IPS-11a (cell line): ENCODE measurements at regions not wholly inside any gene's neighbourhood (a gene's known extent, or its start where the extent isn't known, plus 50 kb on each side); places are given as distances from the start of the nearest gene placed in this dataset.
"Not testable (repeated sequence)": the region's sequence is repeated elsewhere in the genome, so short reads cannot be mapped to it uniquely, and the experiment has no call there.

ENCODE experiments used
- H3K4me3 ChIP-seq: one replicate; pipeline ENCODE4 v1.5.1; 2013; ENCODE audit warnings: low read depth, low read length, control low read depth

DNA sequence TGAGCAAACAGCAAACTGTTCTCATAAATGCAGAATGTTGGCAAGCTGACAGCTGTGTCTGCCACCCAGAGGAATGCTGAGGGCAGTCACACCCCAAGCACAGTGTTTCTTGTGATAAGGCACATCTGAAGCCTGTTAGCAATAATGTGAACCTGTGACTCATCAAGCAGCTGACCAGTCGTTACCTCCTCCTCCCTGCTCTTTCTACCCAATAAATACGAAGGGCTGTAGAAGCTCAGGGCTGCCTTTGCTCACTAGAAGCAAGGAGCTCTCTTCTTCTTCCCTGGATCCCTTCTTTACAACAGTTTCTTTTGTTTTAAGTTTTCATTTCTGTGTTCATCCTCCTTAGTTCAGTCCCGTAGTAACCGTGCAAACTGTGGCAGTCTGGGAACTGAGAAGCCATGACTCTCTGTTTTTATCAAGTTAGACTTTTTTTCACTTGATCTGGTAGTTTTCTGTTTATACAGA lies 160.3 kb upstream of the ZNF184 start:
- H3K4me3 ChIP-seq = not testable (repeated sequence)

DNA sequence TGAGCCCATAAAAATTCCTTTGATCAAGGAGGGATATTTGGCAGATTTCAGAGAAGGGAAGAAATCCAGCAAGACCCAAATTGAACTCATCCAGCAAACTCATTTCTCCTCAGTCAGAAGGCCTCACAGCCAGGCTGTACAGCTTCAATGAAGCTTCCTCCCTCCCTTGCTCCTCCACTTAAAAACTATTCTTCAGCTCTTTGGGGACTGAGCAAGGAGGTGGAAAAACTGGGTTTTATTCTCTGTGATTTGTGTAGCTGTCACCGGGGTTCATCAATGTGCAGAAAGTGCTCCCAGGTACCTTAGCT lies 158.7 kb upstream of the ZNF184 start:
- peak overlapping the region; percentile 82 for H3K4me3 ChIP-seq

- H3K4me3 ChIP-seq = peak overlapping the region; percentile 82
Observed at GRCh38 chr6:27630727-27631608, 158.1 kb upstream of the ZNF184 start.

DNA sequence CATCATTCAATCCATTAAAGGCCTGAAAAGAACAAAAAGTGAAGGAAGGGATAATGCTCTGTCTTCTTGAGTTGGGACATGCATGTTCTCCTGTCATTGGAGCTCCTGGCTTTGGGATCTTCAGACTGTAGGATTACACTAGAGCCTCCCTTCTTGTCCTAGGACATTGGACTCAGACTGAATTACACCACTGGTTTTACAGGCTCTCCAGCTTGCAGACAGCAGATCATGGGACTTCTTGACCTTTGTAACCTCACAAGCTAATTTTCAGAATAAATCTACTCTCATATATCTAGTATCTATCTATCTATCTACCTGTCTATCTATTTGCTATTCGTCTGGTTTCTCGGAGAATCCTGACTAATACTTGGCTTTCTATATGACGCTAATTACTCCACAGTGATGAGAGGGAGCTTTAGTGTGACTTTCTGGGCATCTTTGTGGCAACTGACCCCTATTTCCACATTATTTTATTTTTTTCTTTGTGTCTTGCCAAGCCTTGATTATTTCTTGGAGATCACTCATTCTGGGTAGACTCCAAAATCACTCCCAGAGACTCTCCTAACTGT lies 151.9 kb upstream of the ZNF184 start:
- H3K4me3 ChIP-seq = no peak overlapping the region

GRCh38 chr6:27623103-27623502 lies 150.2 kb upstream of the ZNF184 start:
- H3K4me3 ChIP-seq = no peak overlapping the region

DNA sequence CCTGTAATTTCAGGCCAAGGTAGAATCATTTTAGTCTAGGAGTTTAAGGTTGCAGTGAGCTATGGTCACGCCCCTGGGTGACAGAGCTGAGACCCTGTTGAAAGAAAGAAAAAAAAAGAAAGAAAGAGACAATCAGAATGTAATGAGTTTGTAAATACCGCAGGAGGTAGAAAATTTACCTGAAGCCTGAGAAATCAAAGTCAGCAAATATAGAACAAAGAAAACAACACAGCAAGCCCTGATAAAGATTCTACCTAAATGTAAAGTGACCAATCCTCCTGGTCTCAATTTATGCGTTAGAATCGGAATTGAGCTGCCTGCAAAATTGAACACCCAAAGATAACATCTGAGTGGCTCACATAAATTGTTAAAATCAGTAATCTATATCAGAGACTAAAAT lies 146.5 kb upstream of the ZNF184 start:
- H3K4me3 ChIP-seq = no peak overlapping the region

DNA sequence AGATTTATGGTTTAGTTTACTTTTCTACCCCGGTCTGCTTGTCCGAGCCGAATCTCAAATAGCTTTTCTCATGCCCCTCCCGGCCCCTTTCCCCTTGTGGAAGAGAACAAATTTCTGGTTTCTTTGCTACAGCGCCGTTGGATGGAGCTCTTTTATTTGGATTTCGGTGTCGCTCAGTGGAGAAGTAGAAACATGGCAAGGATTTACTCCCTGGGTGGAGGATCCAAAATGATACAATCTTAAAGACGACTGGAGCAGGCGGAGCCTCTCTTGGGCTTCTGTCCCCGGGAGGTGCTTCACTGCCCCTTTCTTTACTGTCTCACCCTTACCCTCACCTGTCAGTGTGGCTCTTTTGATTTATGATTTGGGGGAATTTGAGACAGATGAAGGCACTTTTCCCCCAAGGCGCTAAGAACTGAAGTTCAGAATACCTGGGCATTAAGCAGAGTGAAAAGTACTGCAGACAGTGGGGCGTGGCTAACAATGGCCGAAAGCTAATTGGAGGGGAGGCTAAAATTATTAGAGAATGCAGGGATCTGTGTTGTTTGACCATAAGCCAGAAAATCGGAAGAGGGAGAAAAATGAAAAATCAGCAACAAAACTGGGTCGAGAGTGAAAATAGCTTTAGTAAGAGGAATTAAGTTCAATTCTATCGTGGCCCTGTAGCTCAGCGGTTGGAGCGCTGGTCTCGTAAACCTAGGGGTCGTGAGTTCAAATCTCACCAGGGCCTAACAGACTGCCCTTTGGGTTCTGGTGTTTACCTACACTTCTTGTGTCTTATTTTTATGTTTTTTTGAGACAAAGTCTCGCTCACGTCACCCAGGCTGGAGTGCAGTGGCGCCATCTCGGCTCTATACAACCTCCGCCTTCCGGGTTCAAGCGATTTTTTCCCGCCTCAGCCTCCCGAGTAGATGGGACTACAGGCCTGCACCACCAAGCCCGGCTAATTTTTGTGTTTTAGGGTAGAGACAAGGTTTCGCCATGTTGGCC lies 145.1 kb upstream of the ZNF184 start:
- peak overlapping the region; percentile 74 for H3K4me3 ChIP-seq

DNA sequence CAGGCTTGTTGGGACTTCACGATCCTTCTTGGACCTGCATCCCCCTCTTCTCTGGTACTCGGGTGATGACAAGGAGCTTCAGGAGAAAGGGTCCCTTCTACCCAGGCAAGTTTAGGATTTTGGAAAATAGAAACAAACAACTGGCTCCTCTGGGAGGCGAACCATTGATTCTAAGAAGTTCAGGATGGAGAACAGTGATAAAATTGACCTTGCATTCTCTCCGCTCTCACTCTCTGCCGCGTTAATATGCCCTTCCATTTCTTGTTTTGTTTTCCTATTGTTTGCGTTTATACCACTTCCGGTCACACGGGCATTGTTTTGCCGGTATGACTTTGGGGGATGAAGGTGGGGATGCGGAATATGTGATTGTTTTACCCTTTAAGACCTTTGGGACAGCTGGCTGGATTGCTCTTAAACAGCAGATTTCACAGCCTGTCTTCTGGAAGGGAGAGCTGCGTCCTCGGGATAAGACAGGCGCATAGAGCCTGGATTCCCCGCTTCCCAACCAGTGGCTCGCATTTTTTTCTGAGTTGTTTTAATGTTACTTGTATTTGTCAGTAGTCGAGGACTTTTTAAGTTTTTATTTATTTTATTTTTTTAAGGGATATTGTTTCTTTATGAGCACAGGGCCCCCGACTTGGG lies 144.3 kb upstream of the ZNF184 start:
- peak overlapping the region; percentile 74 for H3K4me3 ChIP-seq

- peak overlapping the region; percentile 74 for H3K4me3 ChIP-seq
Observed at GRCh38 chr6:27616328-27617045, 143.6 kb upstream of the ZNF184 start.

DNA sequence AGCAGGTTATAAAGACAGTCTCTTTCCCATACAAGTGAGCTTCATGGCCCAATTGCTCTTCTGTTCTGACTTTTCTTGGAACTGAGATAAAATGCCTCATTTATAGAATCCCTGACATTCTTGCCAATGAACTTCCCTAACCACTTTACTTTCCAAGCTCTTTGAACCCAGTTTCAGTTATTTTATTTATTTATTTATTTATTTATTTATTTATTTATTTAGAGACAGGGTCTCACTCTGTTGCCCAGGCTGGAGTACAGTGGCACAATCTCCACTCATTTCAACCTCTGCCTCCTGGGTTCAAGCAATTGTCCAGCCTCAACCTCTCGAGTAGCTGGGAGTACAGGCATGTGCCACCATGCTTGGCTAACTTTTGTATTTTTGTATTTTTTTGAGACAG lies 138.5 kb upstream of the ZNF184 start:
- no peak overlapping the region for H3K4me3 ChIP-seq

- no peak overlapping the region for H3K4me3 ChIP-seq
Observed at GRCh38 chr6:27608916-27609883, 136.3 kb upstream of the ZNF184 start.

DNA sequence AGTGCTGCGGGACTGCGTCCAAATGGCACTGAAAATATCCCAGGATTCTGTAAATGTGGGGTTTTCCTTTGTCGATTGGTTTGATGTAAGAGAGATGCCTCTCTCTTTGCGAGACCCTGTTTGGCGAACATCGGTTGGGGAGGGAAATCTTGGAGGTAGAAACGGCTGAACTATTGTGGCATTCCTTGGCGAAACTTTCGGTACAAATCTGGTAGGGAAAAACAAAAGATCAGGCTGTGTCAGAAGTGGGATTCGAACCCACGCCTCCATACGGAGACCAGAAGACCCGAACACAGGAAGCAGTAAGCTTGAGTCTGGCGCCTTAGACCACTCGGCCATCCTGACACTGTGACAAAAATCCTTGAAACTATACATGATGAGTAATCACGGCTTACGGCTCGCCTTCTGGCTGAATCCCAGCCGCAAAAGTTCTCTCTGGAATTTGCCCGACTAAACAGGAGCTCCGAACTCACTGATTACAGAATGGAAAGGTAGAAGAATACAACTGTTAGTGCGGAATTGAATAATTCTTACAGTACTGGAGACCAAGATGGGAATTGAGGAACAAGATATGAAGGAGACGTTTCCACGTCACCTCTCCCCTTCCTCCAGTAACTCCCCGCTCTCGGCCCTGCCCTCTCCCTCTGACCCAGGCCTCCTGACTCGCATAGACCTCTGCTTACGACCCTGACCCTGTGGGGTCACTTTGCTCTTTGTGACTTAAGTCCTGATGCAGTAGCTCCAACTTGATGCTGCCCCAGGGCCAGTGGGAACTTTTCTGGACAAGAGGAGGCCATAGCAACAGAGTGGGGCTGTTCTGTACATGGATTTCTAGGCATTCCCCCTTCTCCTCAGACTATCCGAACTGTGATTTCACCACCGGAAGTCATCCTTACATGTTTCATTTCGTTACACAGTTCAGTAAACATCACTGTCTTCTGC lies 132.8 kb upstream of the ZNF184 start:
- H3K4me3 ChIP-seq = peak overlapping the region; percentile 86

DNA sequence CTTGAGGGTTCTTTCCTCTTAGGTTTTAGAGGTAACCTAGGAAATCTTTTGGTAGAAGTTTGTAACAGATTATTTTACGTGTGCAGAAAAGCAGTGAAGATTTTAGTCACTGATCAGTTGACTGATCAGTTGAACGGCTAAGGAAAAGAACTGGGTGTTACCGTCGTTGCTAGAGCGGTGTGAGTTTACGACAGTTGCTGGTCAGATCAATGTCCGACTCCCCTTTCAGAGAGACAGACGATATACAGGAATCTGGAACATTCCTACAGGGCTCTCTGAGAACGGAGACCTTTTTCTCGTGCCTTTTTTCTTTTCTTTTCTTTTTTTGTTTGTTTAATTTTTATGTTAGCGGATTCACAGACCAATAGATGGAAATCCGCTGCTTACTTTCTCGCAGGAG lies 132.1 kb upstream of the ZNF184 start:
- peak overlapping the region; percentile 86 for H3K4me3 ChIP-seq

DNA sequence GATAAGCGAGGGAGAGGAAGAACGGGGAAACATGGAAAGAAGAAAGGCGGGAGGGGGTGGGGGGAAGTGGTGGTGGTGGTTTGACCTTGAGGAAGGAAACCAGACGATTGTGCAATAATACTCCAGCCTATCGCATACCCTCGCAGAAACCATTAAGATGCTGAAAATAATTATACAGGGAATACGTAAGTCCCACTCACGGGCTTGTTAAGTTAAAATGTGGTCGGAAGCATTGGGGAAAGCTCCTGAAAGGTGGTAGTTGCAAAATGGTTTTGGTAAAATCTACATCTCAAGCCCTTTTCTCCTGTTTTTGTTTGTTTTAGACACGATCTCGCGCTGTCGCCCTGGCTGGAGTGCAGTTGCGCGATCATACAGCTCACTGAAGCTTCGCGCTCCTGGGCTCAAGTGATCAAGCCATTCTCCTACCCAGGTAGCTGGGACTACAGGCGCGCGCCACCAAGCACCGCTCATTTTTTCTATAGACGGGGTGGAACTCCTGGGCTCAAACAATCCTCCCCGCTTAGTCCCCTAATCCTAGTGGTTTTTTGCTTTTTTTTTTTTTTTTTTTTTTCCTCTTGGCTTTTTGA lies 128.9 kb upstream of the ZNF184 start:
- H3K4me3 ChIP-seq = peak overlapping the region; percentile 78

- no peak overlapping the region for H3K4me3 ChIP-seq
Observed at GRCh38 chr6:27599859-27600532, 127.1 kb upstream of the ZNF184 start.

- not testable (repeated sequence) for H3K4me3 ChIP-seq
Observed at GRCh38 chr6:27597031-27597567, 124.2 kb upstream of the ZNF184 start.

DNA sequence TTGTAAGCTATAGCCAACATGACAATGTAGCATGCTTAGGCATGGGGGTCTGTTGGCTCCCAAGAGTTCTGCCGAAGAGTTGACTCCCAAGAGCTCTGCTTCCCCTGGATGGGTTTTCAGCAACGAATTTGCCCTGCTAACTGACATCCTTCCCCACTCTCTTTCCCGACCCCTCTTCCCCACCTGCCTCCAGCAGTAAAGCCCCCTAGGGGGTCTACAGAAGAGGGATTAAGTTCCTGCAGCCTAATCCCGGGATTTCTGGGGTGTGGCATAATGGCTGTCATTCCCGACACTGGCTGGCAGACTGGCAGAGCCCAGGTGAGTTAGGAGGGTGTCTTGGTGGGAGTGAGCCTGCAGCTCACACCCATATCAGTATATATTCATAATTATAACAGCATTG lies 121.0 kb upstream of the ZNF184 start:
- peak overlapping the region; percentile 83 for H3K4me3 ChIP-seq
